ENCODE measurements at regions not wholly inside any gene's neighbourhood (a gene's known extent, or its start where the extent isn't known, plus 50 kb on each side); places are given as distances from the start of the nearest gene placed in this dataset.
A peak's percentile ranks its signal among the peaks of the same experiment; 100 is the strongest.

- no peaks in the 10 kb centered on the region for H3K9me1 ChIP-seq (ENCODE audit: control insufficient read depth, insufficient read depth, low read length)
- peaks cover 2% of the 10 kb centered on the region; the same call in 1 of the 2 replicates for H3K9me3 ChIP-seq (replicated peaks; ENCODE audit: control insufficient read depth, insufficient read depth, low read depth, low read length)
- no peaks in the 10 kb centered on the region for H3K27me3 ChIP-seq (ENCODE audit: control insufficient read depth in 2 of 2, insufficient read depth in 2 of 2, low read length in 2 of 2)
- no TSS peak for BruUV-seq (replicated peaks)
- H3K79me2 ChIP-seq (ENCODE audit: control insufficient read depth, insufficient read depth, low read length): no peaks in the 10 kb centered on the region
- WGBS (ENCODE audit: insufficient coverage, low coverage, missing lambda C conversion rate): 34% methylated on average over 5 of the region's 6 CpGs
- FAIRE-seq: peak; percentile 66
- H4K20me1 ChIP-seq (replicated peaks; ENCODE audit: control insufficient read depth, insufficient read depth, low read length): no peaks in the 10 kb centered on the region
- H2AFZ ChIP-seq (ENCODE audit: low read depth, low read length): peak overlapping the region; percentile 80
- POLR2A ChIA-PET: interaction anchor here (0.6 kb wide), 1 partner anchor 1128 kb away, joined by 3 read pairs; no protein-coding TSS in a partner anchor
- peak in 1 of 4 experiments; percentile 42 for DNase-seq (ENCODE audit: extremely low read depth in 1 of 4, low spot score in 3 of 4)
- H3K27ac ChIP-seq (ENCODE audit: extremely low read depth, low read depth, low read length): no peak overlapping the region
- no peak overlapping the region for H3K4me3 ChIP-seq
- no peak overlapping the region for H3K9ac ChIP-seq (ENCODE audit: insufficient read depth in 1 of 2, low read depth in 2 of 2, low read length in 2 of 2)
- peak; percentile 56; the same call in 2 of the 3 replicates for ATAC-seq
- H3K4me2 ChIP-seq (ENCODE audit: insufficient read depth, low read length): no peak overlapping the region
- intact Hi-C loops (cut with micrococcal nuclease) (loop anchor here (5.0 kb wide), 3 partner anchors 62 to 223 kb away; no protein-coding TSS in a partner anchor), in situ Hi-C loops (cut with MboI) (no loop called here)
- peaks cover 10 to 12% of the 10 kb centered on the region in 2 experiments; a peak in 4 of 5 replicates for H3K4me1 ChIP-seq (replicated peaks in 1 of 2; ENCODE audit: control insufficient read depth in 2 of 2, insufficient read depth in 2 of 2, low read length in 2 of 2)
- TF ChIP-seq SMC3 (conservative IDR thresholded peaks at IDR 0.05; ENCODE audit: insufficient read depth, low read depth, low read length) (0 out of 2 replicates have a peak, but pooled peaks have one; percentile 24), SPI1 (IDR thresholded peaks at IDR 0.05; ENCODE audit: borderline replicate concordance, low read depth, low read length) (peak; percentile 28; the same call in 1 of the 2 replicates), REST (IDR thresholded peaks at IDR 0.05; ENCODE audit: borderline replicate concordance) (peak; percentile 48), REST (CRISPR knock-in tag; IDR thresholded peaks at IDR 0.05; ENCODE audit: low read depth) (no peak), CTCF (IDR thresholded peaks at IDR 0.05 in 2 of 3, conservative IDR thresholded peaks at IDR 0.05 in 1 of 3; ENCODE audit: insufficient read depth in 2 of 3, low read depth in 1 of 3, low read length in 3 of 3) (peak; percentile 28 to 48 (median 44); a peak in 4 of 6 replicates), CCAR2 (IDR thresholded peaks at IDR 0.05; ENCODE audit: low read depth, low read length) (no peak), RAD21 (CRISPR knock-in tag; conservative IDR thresholded peaks at IDR 0.05 in 1 of 2, IDR thresholded peaks at IDR 0.05 in 1 of 2) (peak in 1 of 2 experiments; percentile 54; a peak in 2 of 4 replicates)
- CTCF ChIA-PET (ENCODE audit: low intra/inter-chr PET ratio): no interaction called here
- H3K36me3 ChIP-seq (ENCODE audit: control insufficient read depth, insufficient read depth, low read length): no peaks in the 10 kb centered on the region
Measured at GRCh38 chr10:128633864-128634540, 507.8 kb upstream of the MKI67 start.

All from K562 (cell line).